NOMO-1 treated with DMSO at 0.1 percent for 48 hours (cell line): ENCODE measurements at regions not wholly inside any gene's neighbourhood (a gene's known extent, or its start where the extent isn't known, plus 50 kb on each side); places are given as distances from the start of the nearest gene placed in this dataset.

Experiments
- DNase-seq: peaks from one replicate; lab custom pipeline; 2025; ENCODE audit not compliant: unreplicated experiment; lab: John Stamatoyannopoulos, UW

GRCh38 chr6:170100046-170100445 lies 190.8 kb downstream of the DLL1 start:
- no peak for DNase-seq

GRCh38 chr6:170099387-170099786 lies 191.5 kb downstream of the DLL1 start:
- no peak for DNase-seq

- no peak for DNase-seq
These were observed 192.3 kb downstream of the DLL1 start for GRCh38 chr6:170098428-170099170.

GRCh38 chr6:170097505-170098427 lies 193.1 kb downstream of the DLL1 start:
- no peak for DNase-seq

GRCh38 chr6:170096803-170097504 lies 193.9 kb downstream of the DLL1 start:
- peak; percentile 5 for DNase-seq

GRCh38 chr6:170096191-170096802 lies 194.6 kb downstream of the DLL1 start:
- DNase-seq: no peak

GRCh38 chr6:170095273-170095981 lies 195.5 kb downstream of the DLL1 start:
- DNase-seq: no peak

- no peak for DNase-seq
These were observed 196.1 kb downstream of the DLL1 start for GRCh38 chr6:170094686-170095272.

- DNase-seq: no peak
These were observed 197.0 kb downstream of the DLL1 start for GRCh38 chr6:170093658-170094596.

GRCh38 chr6:170093276-170093657 lies 197.6 kb downstream of the DLL1 start:
- DNase-seq: no peak

- no peak for DNase-seq
These were observed 198.1 kb downstream of the DLL1 start for GRCh38 chr6:170092826-170093225.

GRCh38 chr6:170091639-170092579 lies 199.0 kb downstream of the DLL1 start:
- DNase-seq: no peak

- no peak for DNase-seq
These were observed 199.8 kb downstream of the DLL1 start for GRCh38 chr6:170091000-170091638.

GRCh38 chr6:170090561-170090960 lies 200.3 kb downstream of the DLL1 start:
- DNase-seq: no peak

- no peak for DNase-seq
These were observed 200.9 kb downstream of the DLL1 start for GRCh38 chr6:170089963-170090362.

GRCh38 chr6:170088582-170088955 lies 202.3 kb downstream of the DLL1 start:
- DNase-seq: peak; percentile 24

GRCh38 chr6:170087941-170088581 lies 202.8 kb downstream of the DLL1 start:
- DNase-seq: peak; percentile 76
